ENCODE measurements at regions not wholly inside any gene's neighbourhood (a gene's known extent, or its start where the extent isn't known, plus 50 kb on each side); places are given as distances from the start of the nearest gene placed in this dataset.

DNA sequence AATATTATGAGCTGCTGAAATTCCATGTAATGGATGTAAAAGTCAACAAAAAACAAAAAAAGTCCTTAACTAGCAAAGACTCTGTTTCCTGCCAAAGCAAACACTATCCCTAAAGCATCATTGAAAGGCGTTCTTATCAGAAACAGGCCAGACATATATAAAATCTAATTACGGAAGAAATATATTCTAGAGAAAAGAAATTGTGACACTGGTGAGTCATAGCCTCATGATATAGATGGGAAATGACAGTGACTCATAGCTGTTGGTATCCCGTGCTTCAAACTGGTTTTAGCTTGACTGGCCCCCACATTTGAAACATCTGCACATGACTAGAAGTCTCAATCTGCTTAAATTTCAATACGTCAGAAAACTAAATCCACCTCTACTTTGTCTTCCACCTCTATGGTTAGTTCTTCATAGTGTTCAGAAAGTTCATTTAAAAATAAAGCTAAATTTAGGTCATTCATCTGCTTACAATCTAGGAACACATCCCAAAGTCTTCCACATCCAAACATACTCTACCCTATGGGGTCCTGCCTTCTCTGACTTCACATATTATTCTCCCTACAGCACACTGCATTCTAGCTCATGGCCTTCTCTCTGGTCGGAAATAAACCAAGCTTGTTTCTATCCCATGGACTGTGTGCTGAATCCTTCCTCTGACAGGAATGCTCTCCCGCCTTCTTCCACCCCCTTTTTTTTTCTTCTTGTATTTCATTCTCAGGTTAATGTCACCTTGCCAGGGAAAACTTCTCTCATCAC lies 456.3 kb upstream of the ARRDC4 start (continued):
- no peak for TF ChIP-seq KAT7 (CRISPR knock-in tag; IDR thresholded peaks at IDR 0.05; ENCODE audit: borderline replicate concordance)
- TF ChIP-seq, protein P1, sequence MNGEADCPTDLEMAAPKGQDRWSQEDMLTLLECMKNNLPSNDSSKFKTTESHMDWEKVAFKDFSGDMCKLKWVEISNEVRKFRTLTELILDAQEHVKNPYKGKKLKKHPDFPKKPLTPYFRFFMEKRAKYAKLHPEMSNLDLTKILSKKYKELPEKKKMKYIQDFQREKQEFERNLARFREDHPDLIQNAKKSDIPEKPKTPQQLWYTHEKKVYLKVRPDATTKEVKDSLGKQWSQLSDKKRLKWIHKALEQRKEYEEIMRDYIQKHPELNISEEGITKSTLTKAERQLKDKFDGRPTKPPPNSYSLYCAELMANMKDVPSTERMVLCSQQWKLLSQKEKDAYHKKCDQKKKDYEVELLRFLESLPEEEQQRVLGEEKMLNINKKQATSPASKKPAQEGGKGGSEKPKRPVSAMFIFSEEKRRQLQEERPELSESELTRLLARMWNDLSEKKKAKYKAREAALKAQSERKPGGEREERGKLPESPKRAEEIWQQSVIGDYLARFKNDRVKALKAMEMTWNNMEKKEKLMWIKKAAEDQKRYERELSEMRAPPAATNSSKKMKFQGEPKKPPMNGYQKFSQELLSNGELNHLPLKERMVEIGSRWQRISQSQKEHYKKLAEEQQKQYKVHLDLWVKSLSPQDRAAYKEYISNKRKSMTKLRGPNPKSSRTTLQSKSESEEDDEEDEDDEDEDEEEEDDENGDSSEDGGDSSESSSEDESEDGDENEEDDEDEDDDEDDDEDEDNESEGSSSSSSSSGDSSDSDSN (IDR thresholded peaks at IDR 0.05; ENCODE audit: borderline replicate concordance in 1 of 2, low read depth in 2 of 2, low read length in 2 of 2): no peak
- TF ChIP-seq GABPB2 (CRISPR knock-in tag; conservative IDR thresholded peaks at IDR 0.05): no peak
- TF ChIP-seq, protein P2, sequence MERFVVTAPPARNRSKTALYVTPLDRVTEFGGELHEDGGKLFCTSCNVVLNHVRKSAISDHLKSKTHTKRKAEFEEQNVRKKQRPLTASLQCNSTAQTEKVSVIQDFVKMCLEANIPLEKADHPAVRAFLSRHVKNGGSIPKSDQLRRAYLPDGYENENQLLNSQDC (CRISPR knock-in tag; IDR thresholded peaks at IDR 0.05): no peak
- TF ChIP-seq SP1 (CRISPR knock-in tag; IDR thresholded peaks at IDR 0.05): no peak
- TF ChIP-seq, protein P3, sequence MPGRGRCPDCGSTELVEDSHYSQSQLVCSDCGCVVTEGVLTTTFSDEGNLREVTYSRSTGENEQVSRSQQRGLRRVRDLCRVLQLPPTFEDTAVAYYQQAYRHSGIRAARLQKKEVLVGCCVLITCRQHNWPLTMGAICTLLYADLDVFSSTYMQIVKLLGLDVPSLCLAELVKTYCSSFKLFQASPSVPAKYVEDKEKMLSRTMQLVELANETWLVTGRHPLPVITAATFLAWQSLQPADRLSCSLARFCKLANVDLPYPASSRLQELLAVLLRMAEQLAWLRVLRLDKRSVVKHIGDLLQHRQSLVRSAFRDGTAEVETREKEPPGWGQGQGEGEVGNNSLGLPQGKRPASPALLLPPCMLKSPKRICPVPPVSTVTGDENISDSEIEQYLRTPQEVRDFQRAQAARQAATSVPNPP (IDR thresholded peaks at IDR 0.05; ENCODE audit: borderline replicate concordance, insufficient read depth, insufficient read length): no peak
- no peak for TF ChIP-seq TAF9B (IDR thresholded peaks at IDR 0.05; ENCODE audit: partially characterized antibody)
- TF ChIP-seq TSC22D4 (tag; IDR thresholded peaks at IDR 0.05): no peak
- no peak for TF ChIP-seq BMI1 (IDR thresholded peaks at IDR 0.05; ENCODE audit: low read length)
- TF ChIP-seq MIER1 (IDR thresholded peaks at IDR 0.05; ENCODE audit: low read depth): no peak
- TF ChIP-seq, protein P4, sequence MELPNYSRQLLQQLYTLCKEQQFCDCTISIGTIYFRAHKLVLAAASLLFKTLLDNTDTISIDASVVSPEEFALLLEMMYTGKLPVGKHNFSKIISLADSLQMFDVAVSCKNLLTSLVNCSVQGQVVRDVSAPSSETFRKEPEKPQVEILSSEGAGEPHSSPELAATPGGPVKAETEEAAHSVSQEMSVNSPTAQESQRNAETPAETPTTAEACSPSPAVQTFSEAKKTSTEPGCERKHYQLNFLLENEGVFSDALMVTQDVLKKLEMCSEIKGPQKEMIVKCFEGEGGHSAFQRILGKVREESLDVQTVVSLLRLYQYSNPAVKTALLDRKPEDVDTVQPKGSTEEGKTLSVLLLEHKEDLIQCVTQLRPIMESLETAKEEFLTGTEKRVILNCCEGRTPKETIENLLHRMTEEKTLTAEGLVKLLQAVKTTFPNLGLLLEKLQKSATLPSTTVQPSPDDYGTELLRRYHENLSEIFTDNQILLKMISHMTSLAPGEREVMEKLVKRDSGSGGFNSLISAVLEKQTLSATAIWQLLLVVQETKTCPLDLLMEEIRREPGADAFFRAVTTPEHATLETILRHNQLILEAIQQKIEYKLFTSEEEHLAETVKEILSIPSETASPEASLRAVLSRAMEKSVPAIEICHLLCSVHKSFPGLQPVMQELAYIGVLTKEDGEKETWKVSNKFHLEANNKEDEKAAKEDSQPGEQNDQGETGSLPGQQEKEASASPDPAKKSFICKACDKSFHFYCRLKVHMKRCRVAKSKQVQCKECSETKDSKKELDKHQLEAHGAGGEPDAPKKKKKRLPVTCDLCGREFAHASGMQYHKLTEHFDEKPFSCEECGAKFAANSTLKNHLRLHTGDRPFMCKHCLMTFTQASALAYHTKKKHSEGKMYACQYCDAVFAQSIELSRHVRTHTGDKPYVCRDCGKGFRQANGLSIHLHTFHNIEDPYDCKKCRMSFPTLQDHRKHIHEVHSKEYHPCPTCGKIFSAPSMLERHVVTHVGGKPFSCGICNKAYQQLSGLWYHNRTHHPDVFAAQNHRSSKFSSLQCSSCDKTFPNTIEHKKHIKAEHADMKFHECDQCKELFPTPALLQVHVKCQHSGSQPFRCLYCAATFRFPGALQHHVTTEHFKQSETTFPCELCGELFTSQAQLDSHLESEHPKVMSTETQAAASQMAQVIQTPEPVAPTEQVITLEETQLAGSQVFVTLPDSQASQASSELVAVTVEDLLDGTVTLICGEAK (IDR thresholded peaks at IDR 0.05): no peak
- TF ChIP-seq, protein P4 (CRISPR knock-in tag; IDR thresholded peaks at IDR 0.05): no peak

All from K562 (cell line).